MM.1S (cell line): ENCODE measurements at regions not wholly inside any gene's neighbourhood (a gene's known extent, or its start where the extent isn't known, plus 50 kb on each side); places are given as distances from the start of the nearest gene placed in this dataset.

Source experiments
- CTCF ChIP-seq: fragments of 300-600 bp; sonication (generic); IDR thresholded peaks from 2 replicates; pipeline ENCODE4 v1.5.1; 2016; ENCODE audit warnings: antibody characterized with exemption, low read length, mixed read lengths
- EZH2 ChIP-seq: fragments of 300-600 bp; sonication (generic); optimal IDR thresholded peaks from 2 replicates; pipeline ENCODE3; 2017; ENCODE audit warnings: low read depth, mild to moderate bottlenecking, antibody characterized with exemption, low read length, mixed read lengths
- EZH2phosphoT487 ChIP-seq: fragments of 300-600 bp; sonication (generic); IDR thresholded peaks from 2 replicates; pipeline ENCODE4 v1.6.1; 2018; ENCODE audit warnings: antibody characterized with exemption, low read length

- TF ChIP-seq EZH2 = no peak
- TF ChIP-seq CTCF = no peak
- no peak for TF ChIP-seq EZH2phosphoT487
Observed at GRCh38 chr13:39245688-39246087, 207.4 kb downstream of the NHLRC3 start.
